ENCODE measurements at regions not wholly inside any gene's neighbourhood (a gene's known extent, or its start where the extent isn't known, plus 50 kb on each side); places are given as distances from the start of the nearest gene placed in this dataset.
"Not testable (repeated sequence)": the region's sequence is repeated elsewhere in the genome, so short reads cannot be mapped to it uniquely, and the experiment has no call there.

GRCh38 chr21:17738176-17738953 lies 80.8 kb downstream of the C21orf91 start:
- DNase-seq, result no peak

GRCh38 chr21:17736072-17736471 lies 83.1 kb downstream of the C21orf91 start:
- DNase-seq, result no peak

- no peak for DNase-seq
Observed at GRCh38 chr21:17733209-17733608, 85.9 kb downstream of the C21orf91 start.

GRCh38 chr21:17732306-17732705 lies 86.8 kb downstream of the C21orf91 start:
- DNase-seq, result no peak

- DNase-seq, result no peak
Observed at GRCh38 chr21:17731554-17731953, 87.6 kb downstream of the C21orf91 start.

- peak; percentile 59 to 84 (median 74) for DNase-seq
Observed at GRCh38 chr21:17730782-17731181, 88.4 kb downstream of the C21orf91 start.

GRCh38 chr21:17729455-17729854 lies 89.7 kb downstream of the C21orf91 start:
- no peak for DNase-seq

GRCh38 chr21:17727361-17727760 lies 91.8 kb downstream of the C21orf91 start:
- no peak for DNase-seq

- peak in 2 of 3 donors; percentile 6 to 27 for DNase-seq
Observed at GRCh38 chr21:17726047-17726829, 92.9 kb downstream of the C21orf91 start.

GRCh38 chr21:17725339-17725738 lies 93.8 kb downstream of the C21orf91 start:
- no peak for DNase-seq

- DNase-seq, result no peak
Observed at GRCh38 chr21:17712887-17713286, 100.2 kb upstream of the BTG3 start.

GRCh38 chr21:17711896-17712295 lies 99.2 kb upstream of the BTG3 start:
- peak in 1 of 3 donors; percentile 10 for DNase-seq

GRCh38 chr21:17709266-17709611 lies 96.5 kb upstream of the BTG3 start:
- peak in 1 of 3 donors; percentile 21 for DNase-seq

- no peak for DNase-seq
Observed at GRCh38 chr21:17708522-17709265, 96.0 kb upstream of the BTG3 start.

- no peak for DNase-seq
Observed at GRCh38 chr21:17699524-17700189, 87.0 kb upstream of the BTG3 start.

- no peak for DNase-seq
Observed at GRCh38 chr21:17697473-17697872, 84.8 kb upstream of the BTG3 start.

GRCh38 chr21:17694416-17694815 lies 81.7 kb upstream of the BTG3 start:
- not testable (repeated sequence) for DNase-seq

- no peak for DNase-seq
Observed at GRCh38 chr21:17693801-17694200, 81.1 kb upstream of the BTG3 start.

GRCh38 chr21:17690078-17690494 lies 77.4 kb upstream of the BTG3 start:
- no peak for DNase-seq

- peak in 2 of 3 donors; percentile 11 to 19 for DNase-seq
Observed at GRCh38 chr21:17688912-17689874, 76.5 kb upstream of the BTG3 start.

GRCh38 chr21:17682924-17683323 lies 70.2 kb upstream of the BTG3 start:
- no peak for DNase-seq
